Hepatocyte (in vitro differentiated cells): ENCODE measurements at regions not wholly inside any gene's neighbourhood (a gene's known extent, or its start where the extent isn't known, plus 50 kb on each side); places are given as distances from the start of the nearest gene placed in this dataset.

Experiments used
- DNase-seq: peaks from one replicate; pipeline ENCODE4 v3.0.0-alpha.2; 2016; ENCODE audit warnings: low spot score
- H2AFZ ChIP-seq: fragments of 200-600 bp; sonication (generic); 2 replicates; pipeline ENCODE4 v1.6.0; 2016; ENCODE audit warnings: antibody characterized with exemption, mild to moderate bottlenecking
- H3K27ac ChIP-seq: fragments of 200-600 bp; sonication (generic); 2 replicates; pipeline ENCODE4 v1.5.1; 2016; ENCODE audit warnings: mild to moderate bottlenecking
- H3K27me3 ChIP-seq: fragments of 200-600 bp; sonication (generic); 2 replicates; pipeline ENCODE4 v1.6.1; 2016
- H3K36me3 ChIP-seq: fragments of 200-600 bp; sonication (generic); replicated peaks from 2 replicates; pipeline ENCODE4 v1.5.1; 2016; ENCODE audit warnings: low read depth; ENCODE audit not compliant: insufficient read depth
- H3K4me1 ChIP-seq: fragments of 200-600 bp; sonication (generic); 2 replicates; pipeline ENCODE4 v1.5.1; 2016; ENCODE audit warnings: mild to moderate bottlenecking, moderate library complexity; ENCODE audit not compliant: insufficient read depth
- H3K4me2 ChIP-seq: fragments of 200-600 bp; sonication (generic); 2 replicates; pipeline ENCODE4 v1.6.0; 2016
- H3K4me3 ChIP-seq: fragments of 200-600 bp; sonication (generic); 2 replicates; pipeline ENCODE4 v1.5.1; 2016; ENCODE audit warnings: mild to moderate bottlenecking
- H3K79me2 ChIP-seq: fragments of 200-600 bp; sonication (generic); 2 replicates; pipeline ENCODE4 v1.6.0; 2017; ENCODE audit warnings: mild to moderate bottlenecking
- H3K9me2 ChIP-seq: fragments of 200-600 bp; sonication (generic); replicated peaks from 2 replicates; pipeline ENCODE4 v1.6.0; 2017; ENCODE audit warnings: mild to moderate bottlenecking; ENCODE audit not compliant: insufficient read depth
- H3K9me3 ChIP-seq: fragments of 200-600 bp; sonication (generic); 2 replicates; pipeline ENCODE4 v1.5.1; 2016; ENCODE audit warnings: low read depth, mild to moderate bottlenecking
- H4K20me1 ChIP-seq: fragments of 200-600 bp; sonication (generic); 2 replicates; pipeline ENCODE4 v1.6.0; 2016; ENCODE audit warnings: mild to moderate bottlenecking; ENCODE audit not compliant: insufficient read depth, poor library complexity, severe bottlenecking
- CTCF ChIP-seq: fragments of 200-600 bp; sonication (generic); IDR thresholded peaks from 2 replicates; pipeline ENCODE4 v1.5.1; 2016; ENCODE audit warnings: antibody characterized with exemption, mild to moderate bottlenecking; ENCODE audit not compliant: poor library complexity
- EZH2 ChIP-seq: fragments of 200-600 bp; sonication (generic); IDR thresholded peaks from 2 replicates; pipeline ENCODE4 v1.6.1; 2016; ENCODE audit warnings: antibody characterized with exemption, mild to moderate bottlenecking, borderline replicate concordance
- EZH2phosphoT487 ChIP-seq: fragments of 200-600 bp; sonication (generic); IDR thresholded peaks from one replicate; pipeline ENCODE4 v1.6.1; 2018; ENCODE audit warnings: antibody characterized with exemption, mild to moderate bottlenecking, low read depth, moderate library complexity; ENCODE audit not compliant: unreplicated experiment, severe bottlenecking
- WGBS: methylation state at CpG from one replicate; pipeline ENCODE4 v1.1.6; 2016; ENCODE audit warnings: low lambda C conversion rate; ENCODE audit errors: missing lambda C conversion rate; 5-methylcytosine and 5-hydroxymethylcytosine counted together

GRCh38 chr4:27141530-27141929 is 280.9 kb downstream of the STIM2 start:
- 87% methylated on average over 6 of the region's 6 CpGs for WGBS
- Histone ChIP-seq H3K4me1 (no peaks in the 10 kb centered on the region), H3K9me3 (no peaks in the 10 kb centered on the region), H3K27me3 (no peaks in the 10 kb centered on the region), H3K9me2 (no peaks in the 10 kb centered on the region), H4K20me1 (no peaks in the 10 kb centered on the region), H3K27ac (no peak overlapping the region), H3K4me3 (no peak overlapping the region), H2AFZ (no peak overlapping the region), H3K36me3 (no peaks in the 10 kb centered on the region), H3K4me2 (no peak overlapping the region), H3K79me2 (no peaks in the 10 kb centered on the region)
- TF ChIP-seq EZH2 (no peak), CTCF (no peak), EZH2phosphoT487 (no peak)
- DNase-seq, result no peak

DNA sequence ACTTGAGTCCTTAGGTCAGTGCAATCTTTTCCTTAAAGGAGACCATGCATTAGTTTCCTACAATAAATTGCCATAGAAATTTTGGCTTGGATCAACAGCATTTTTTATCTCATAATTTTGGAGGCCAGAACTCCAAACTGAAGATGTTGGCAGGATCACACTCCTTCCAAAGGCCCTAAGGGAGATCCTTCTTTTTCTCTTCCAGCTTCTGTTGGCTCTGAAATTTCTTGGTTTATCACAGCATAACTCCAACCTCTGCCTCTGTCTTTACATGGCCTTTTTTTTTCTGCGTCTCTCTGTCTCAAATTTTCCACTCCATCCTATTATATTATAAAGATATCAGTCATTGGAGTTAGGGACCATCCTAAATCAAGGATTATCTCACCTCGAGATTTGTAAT is 282.2 kb downstream of the STIM2 start:
- H3K9me2 ChIP-seq, result no peaks in the 10 kb centered on the region
- H3K4me3 ChIP-seq, result no peak overlapping the region
- no peak for TF ChIP-seq EZH2phosphoT487
- TF ChIP-seq EZH2, result no peak
- TF ChIP-seq CTCF, result no peak
- H3K9me3 ChIP-seq, result no peaks in the 10 kb centered on the region
- WGBS, result 92% methylated on average over 2 of the region's 2 CpGs
- no peaks in the 10 kb centered on the region for H4K20me1 ChIP-seq
- no peak for DNase-seq
- no peaks in the 10 kb centered on the region for H3K4me1 ChIP-seq
- no peak overlapping the region for H2AFZ ChIP-seq
- no peaks in the 10 kb centered on the region for H3K27me3 ChIP-seq
- H3K4me2 ChIP-seq, result no peak overlapping the region
- H3K27ac ChIP-seq, result no peak overlapping the region
- no peaks in the 10 kb centered on the region for H3K36me3 ChIP-seq
- no peaks in the 10 kb centered on the region for H3K79me2 ChIP-seq

DNA sequence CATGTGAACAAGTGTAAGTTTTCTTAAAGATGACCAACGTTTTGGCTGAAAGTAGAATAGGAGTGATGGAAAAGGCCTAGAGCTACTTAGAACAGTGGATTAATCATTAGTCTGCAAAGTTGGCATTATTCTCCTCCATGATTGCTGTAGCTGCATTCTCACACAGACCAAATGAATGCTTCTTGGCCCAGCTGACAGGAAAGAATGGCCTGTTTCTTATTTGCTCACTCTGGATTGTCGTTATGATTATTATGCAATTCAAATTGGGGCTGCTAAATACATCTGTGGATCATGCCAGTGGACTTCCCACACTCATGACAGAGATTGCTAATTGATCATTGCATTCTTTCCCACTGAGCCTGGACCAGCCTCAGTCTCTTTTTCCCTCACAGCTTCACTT is 285.0 kb downstream of the STIM2 start:
- Histone ChIP-seq H3K4me2 (no peak overlapping the region), H3K9me3 (no peaks in the 10 kb centered on the region), H3K36me3 (no peaks in the 10 kb centered on the region), H3K9me2 (no peaks in the 10 kb centered on the region), H3K79me2 (no peaks in the 10 kb centered on the region), H2AFZ (no peak overlapping the region), H3K27me3 (no peaks in the 10 kb centered on the region), H3K27ac (no peak overlapping the region), H3K4me3 (no peak overlapping the region), H4K20me1 (no peaks in the 10 kb centered on the region), H3K4me1 (no peaks in the 10 kb centered on the region)
- 66% methylated on average over 2 of the region's 2 CpGs for WGBS
- TF ChIP-seq CTCF (no peak), EZH2phosphoT487 (no peak), EZH2 (no peak)
- no peak for DNase-seq
